Mesendoderm (in vitro differentiated cells): ENCODE measurements at regions not wholly inside any gene's neighbourhood (a gene's known extent, or its start where the extent isn't known, plus 50 kb on each side); places are given as distances from the start of the nearest gene placed in this dataset.

Source experiments
- DNase-seq: peaks from one replicate; pipeline ENCODE4 v3.0.0; 2013
- H2AK5ac ChIP-seq: 2 replicates; pipeline ENCODE4 v1.6.1; 2013; ENCODE audit warnings: low read length, inconsistent platforms
- H2BK120ac ChIP-seq: 2 replicates; pipeline ENCODE4 v1.6.1; 2013; ENCODE audit warnings: low read depth, mild to moderate bottlenecking, low read length, moderate library complexity, mixed read lengths
- H2BK15ac ChIP-seq: replicated peaks from 2 replicates; pipeline ENCODE4 v1.6.1; 2013; ENCODE audit warnings: low read depth, mild to moderate bottlenecking, moderate library complexity
- H2BK5ac ChIP-seq: 2 replicates; pipeline ENCODE4 v1.6.1; 2013; ENCODE audit warnings: low read length, inconsistent platforms
- H3K18ac ChIP-seq: 2 replicates; pipeline ENCODE4 v1.6.1; 2013; ENCODE audit warnings: mild to moderate bottlenecking, low read length, mixed read lengths
- H3K23ac ChIP-seq: one replicate; pipeline ENCODE4 v1.6.1; 2013; ENCODE audit warnings: low read length
- H3K27ac ChIP-seq: 2 replicates; pipeline ENCODE4 v1.5.1; 2013; ENCODE audit warnings: low read depth, mild to moderate bottlenecking, inconsistent platforms, low read length, moderate library complexity
- H3K27me3 ChIP-seq: 2 replicates; pipeline ENCODE4 v1.6.1; 2013; ENCODE audit warnings: low read length, control low read depth, mild to moderate bottlenecking, inconsistent platforms; ENCODE audit not compliant: insufficient read depth, poor library complexity
- H3K36me3 ChIP-seq: 2 replicates; pipeline ENCODE4 v1.6.1; 2013; ENCODE audit warnings: low read length, inconsistent platforms; ENCODE audit not compliant: control insufficient read depth, insufficient read depth
- H3K4ac ChIP-seq: one replicate; pipeline ENCODE4 v1.6.1; 2013; ENCODE audit warnings: low read depth, mild to moderate bottlenecking, low read length, moderate library complexity
- H3K4me1 ChIP-seq: 2 replicates; pipeline ENCODE4 v1.6.1; 2013; ENCODE audit warnings: low read depth, low read length, inconsistent platforms; ENCODE audit not compliant: control insufficient read depth
- H3K4me2 ChIP-seq: 2 replicates; pipeline ENCODE4 v1.6.1; 2013; ENCODE audit warnings: low read length
- H3K4me3 ChIP-seq: 2 replicates; pipeline ENCODE4 v1.5.1; 2013; ENCODE audit warnings: mild to moderate bottlenecking, low read length
- H3K56ac ChIP-seq: one replicate; pipeline ENCODE4 v1.6.1; 2013; ENCODE audit warnings: low read length
- H3K79me1 ChIP-seq: 2 replicates; pipeline ENCODE4 v1.6.1; 2013; ENCODE audit warnings: low read length, inconsistent platforms
- H3K79me2 ChIP-seq: 2 replicates; pipeline ENCODE4 v1.6.1; 2013; ENCODE audit warnings: mild to moderate bottlenecking, low read length; ENCODE audit not compliant: control insufficient read depth, insufficient read depth
- H3K9ac ChIP-seq: 2 replicates; pipeline ENCODE4 v1.6.1; 2013; ENCODE audit warnings: low read length, inconsistent platforms
- H4K5ac ChIP-seq: one replicate; pipeline ENCODE4 v1.6.1; 2013; ENCODE audit warnings: low read length
- H4K8ac ChIP-seq: one replicate; pipeline ENCODE4 v1.6.1; 2013; ENCODE audit warnings: low read depth, mild to moderate bottlenecking, control low read depth, low read length, moderate library complexity
- WGBS: extraction: QIAGEN DNeasy Blood & Tissue Kit; methylation state at CpG from one replicate; pipeline ENCODE4 v1.1.7; 2013; ENCODE audit warnings: low lambda C conversion rate, missing lambda C conversion rate; ENCODE audit not compliant: insufficient coverage; ENCODE audit errors: extremely low coverage; 5-methylcytosine and 5-hydroxymethylcytosine counted together

DNA sequence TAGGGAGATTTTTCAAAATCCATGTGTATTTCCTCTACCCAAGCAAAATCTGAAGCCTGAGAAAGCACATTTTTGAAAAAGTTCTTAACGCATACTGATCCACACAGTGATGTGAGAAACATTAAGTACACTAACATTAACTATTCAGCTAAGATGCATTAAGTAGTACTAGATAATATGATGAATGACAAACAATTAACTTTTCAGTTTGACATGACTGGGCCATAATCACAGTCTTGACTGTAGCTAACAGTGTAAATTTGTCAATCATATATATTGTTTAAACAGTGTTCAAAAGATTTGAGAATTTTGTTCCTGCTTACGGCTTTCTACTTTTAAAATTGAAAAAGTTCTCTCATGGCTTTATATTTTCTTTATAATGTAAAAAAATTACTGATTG lies 72.0 kb downstream of the CNTN3 start:
- Histone ChIP-seq H3K79me2 (no peaks in the 10 kb centered on the region), H2BK15ac (no peak overlapping the region), H3K36me3 (no peaks in the 10 kb centered on the region), H3K4ac (no peak overlapping the region), H2BK120ac (no peak overlapping the region), H3K9ac (no peak overlapping the region), H3K4me1 (no peaks in the 10 kb centered on the region), H3K18ac (no peak overlapping the region), H3K79me1 (no peaks in the 10 kb centered on the region), H4K8ac (no peak overlapping the region), H3K27me3 (no peaks in the 10 kb centered on the region), H2BK5ac (no peak overlapping the region), H3K23ac (no peak overlapping the region), H4K5ac (no peak overlapping the region), H3K27ac (no peak overlapping the region), H2AK5ac (no peak overlapping the region), H3K4me2 (no peak overlapping the region), H3K56ac (no peak overlapping the region), H3K4me3 (no peak overlapping the region)
- no CpG with 5 or more reads among the region's 2 CpGs for WGBS
- no peak for DNase-seq

DNA sequence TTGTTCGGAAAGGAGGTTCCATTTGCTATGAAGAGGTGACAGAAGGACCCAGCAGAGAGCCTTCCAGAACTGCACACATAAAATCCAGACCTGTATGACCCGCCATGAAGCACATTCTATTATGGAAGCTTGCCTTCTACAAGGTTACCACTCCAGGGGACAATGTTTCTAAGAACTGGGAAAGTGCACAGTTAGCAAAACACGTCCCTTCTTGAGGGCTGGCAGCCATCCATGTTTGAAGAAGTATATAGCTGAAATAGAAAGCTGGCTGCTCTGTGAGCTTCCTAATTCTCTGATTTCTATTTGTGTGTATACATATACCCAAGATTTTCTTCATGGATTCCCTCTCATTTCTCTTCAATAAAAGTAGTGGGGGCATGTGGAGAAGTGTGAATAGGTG lies 74.6 kb downstream of the CNTN3 start:
- Histone ChIP-seq H4K8ac (no peak overlapping the region), H2BK5ac (no peak overlapping the region), H3K27me3 (no peaks in the 10 kb centered on the region), H3K18ac (no peak overlapping the region), H3K27ac (no peak overlapping the region), H4K5ac (no peak overlapping the region), H3K4ac (no peak overlapping the region), H3K4me3 (no peak overlapping the region), H2BK15ac (no peak overlapping the region), H3K79me1 (no peaks in the 10 kb centered on the region), H3K4me1 (no peaks in the 10 kb centered on the region), H3K9ac (no peak overlapping the region), H2AK5ac (no peak overlapping the region), H3K56ac (no peak overlapping the region), H3K36me3 (no peaks in the 10 kb centered on the region), H3K4me2 (no peak overlapping the region), H3K23ac (no peak overlapping the region), H2BK120ac (no peak overlapping the region), H3K79me2 (no peaks in the 10 kb centered on the region)
- no peak for DNase-seq
- WGBS = no CpG with 5 or more reads among the region's 3 CpGs

DNA sequence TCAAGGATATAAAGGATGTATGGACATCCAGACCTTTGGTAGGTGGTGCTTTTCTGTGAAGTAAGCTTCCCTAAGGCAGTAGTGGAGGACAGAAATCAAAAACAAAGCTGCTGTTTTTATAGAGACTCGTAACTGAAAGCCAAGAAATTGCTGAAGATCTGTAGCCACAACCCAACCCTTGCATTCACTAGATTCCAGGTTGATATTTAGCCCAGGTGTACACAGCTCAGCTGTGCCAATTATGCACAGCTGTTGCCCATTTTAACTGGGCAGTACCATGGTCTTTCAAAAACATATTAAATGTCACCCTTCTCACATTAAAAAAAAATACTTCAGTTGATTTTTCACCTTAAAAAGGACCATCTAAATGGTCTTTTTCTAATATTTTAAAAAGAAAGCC lies 75.8 kb downstream of the CNTN3 start:
- Histone ChIP-seq H3K27ac (no peak overlapping the region), H2BK120ac (no peak overlapping the region), H3K4me2 (no peak overlapping the region), H3K79me1 (no peaks in the 10 kb centered on the region), H3K23ac (no peak overlapping the region), H3K4me1 (no peaks in the 10 kb centered on the region), H4K5ac (no peak overlapping the region), H3K56ac (no peak overlapping the region), H3K18ac (no peak overlapping the region), H3K36me3 (no peaks in the 10 kb centered on the region), H4K8ac (no peak overlapping the region), H3K79me2 (no peaks in the 10 kb centered on the region), H2BK5ac (no peak overlapping the region), H3K27me3 (no peaks in the 10 kb centered on the region), H2AK5ac (no peak overlapping the region), H3K4me3 (no peak overlapping the region), H2BK15ac (no peak overlapping the region), H3K4ac (no peak overlapping the region), H3K9ac (no peak overlapping the region)
- no peak for DNase-seq
- no CpG with 5 or more reads among the region's 1 CpG for WGBS

DNA sequence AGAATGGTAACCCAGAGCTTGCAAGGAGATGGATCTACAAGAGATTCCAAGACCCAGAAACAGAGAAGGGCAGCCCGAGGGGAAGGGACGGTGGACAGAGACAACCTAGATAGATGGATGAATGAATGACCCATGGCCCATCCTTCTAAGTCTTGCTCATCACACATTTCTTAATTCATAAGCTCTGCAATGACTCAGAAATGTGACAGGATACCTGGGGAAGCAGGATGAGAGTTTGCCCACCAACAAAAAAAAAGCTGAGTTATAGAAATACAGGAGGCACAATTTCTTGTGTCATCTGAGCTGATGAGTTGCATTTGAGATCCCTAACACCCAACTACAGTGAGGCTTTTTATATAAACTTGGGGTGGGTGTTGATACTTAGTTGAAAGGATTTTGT lies 76.6 kb downstream of the CNTN3 start:
- Histone ChIP-seq H3K79me1 (no peaks in the 10 kb centered on the region), H3K27ac (no peak overlapping the region), H3K23ac (no peak overlapping the region), H3K79me2 (no peaks in the 10 kb centered on the region), H4K8ac (no peak overlapping the region), H3K4me1 (no peaks in the 10 kb centered on the region), H2BK5ac (no peak overlapping the region), H2BK15ac (no peak overlapping the region), H3K4me2 (no peak overlapping the region), H3K4me3 (no peak overlapping the region), H3K9ac (no peak overlapping the region), H3K18ac (no peak overlapping the region), H2BK120ac (no peak overlapping the region), H4K5ac (no peak overlapping the region), H3K36me3 (no peaks in the 10 kb centered on the region), H3K56ac (no peak overlapping the region), H2AK5ac (no peak overlapping the region), H3K27me3 (no peaks in the 10 kb centered on the region), H3K4ac (no peak overlapping the region)
- WGBS = no CpG with 5 or more reads among the region's 2 CpGs
- DNase-seq = no peak

DNA sequence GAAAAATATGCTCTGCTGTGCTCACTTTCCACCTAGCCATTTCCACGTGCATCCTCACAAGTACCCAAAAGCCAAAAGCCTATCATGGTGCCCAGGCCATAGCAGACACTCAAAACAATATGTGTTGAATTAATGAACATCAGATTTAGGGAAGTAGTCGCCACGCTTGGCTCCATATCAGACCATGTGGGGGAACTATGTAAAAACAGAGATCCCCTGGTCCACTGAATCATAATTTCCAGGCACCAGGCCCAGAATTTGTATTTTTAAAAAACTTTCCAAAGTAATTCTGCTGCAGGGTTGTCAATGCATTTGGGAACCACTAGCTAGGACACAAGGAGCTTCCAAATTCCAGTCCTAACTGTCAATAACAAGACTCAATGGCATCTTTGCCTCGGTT lies 77.3 kb downstream of the CNTN3 start:
- H3K4me3 ChIP-seq = no peak overlapping the region

DNA sequence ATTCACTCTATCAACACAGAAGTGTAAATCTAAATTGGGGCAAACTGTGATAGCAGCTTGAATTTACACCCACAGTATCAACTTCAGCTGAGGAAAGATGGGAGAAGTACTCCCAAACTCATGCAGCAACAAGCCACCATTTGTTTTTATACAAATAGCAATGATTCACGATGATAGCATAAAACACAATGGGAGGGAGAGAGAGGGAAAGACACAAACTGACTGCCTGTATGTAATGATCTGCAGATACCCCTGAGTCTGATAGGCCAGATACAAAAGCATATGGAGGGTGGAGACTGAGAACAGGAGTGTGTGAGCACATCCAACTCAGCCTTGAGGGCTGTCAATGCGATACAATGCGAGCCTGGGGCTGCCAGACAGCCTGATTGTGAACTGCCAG lies 79.2 kb downstream of the CNTN3 start:
- Histone ChIP-seq H3K79me2 (no peaks in the 10 kb centered on the region), H3K56ac (no peak overlapping the region), H2BK120ac (no peak overlapping the region), H3K18ac (no peak overlapping the region), H3K4ac (no peak overlapping the region), H3K9ac (no peak overlapping the region), H3K4me3 (no peak overlapping the region), H4K8ac (no peak overlapping the region), H3K36me3 (no peaks in the 10 kb centered on the region), H3K27me3 (no peaks in the 10 kb centered on the region), H2BK5ac (no peak overlapping the region), H3K79me1 (no peaks in the 10 kb centered on the region), H3K27ac (no peak overlapping the region), H3K4me2 (no peak overlapping the region), H2AK5ac (no peak overlapping the region), H2BK15ac (no peak overlapping the region), H3K4me1 (no peaks in the 10 kb centered on the region), H3K23ac (no peak overlapping the region), H4K5ac (no peak overlapping the region)
- WGBS = no CpG with 5 or more reads among the region's 3 CpGs
- peak; percentile 70 for DNase-seq

More for the DNA sequence above, 77.3 kb downstream of the CNTN3 start:
- Histone ChIP-seq H3K4me1 (no peaks in the 10 kb centered on the region), H3K27ac (no peak overlapping the region), H3K27me3 (no peaks in the 10 kb centered on the region), H3K36me3 (no peaks in the 10 kb centered on the region), H2AK5ac (no peak overlapping the region), H3K18ac (no peak overlapping the region), H3K79me1 (no peaks in the 10 kb centered on the region), H4K8ac (no peak overlapping the region), H2BK5ac (no peak overlapping the region), H3K9ac (no peak overlapping the region), H3K79me2 (no peaks in the 10 kb centered on the region), H3K23ac (no peak overlapping the region), H3K4me2 (no peak overlapping the region), H4K5ac (no peak overlapping the region), H2BK120ac (no peak overlapping the region), H3K56ac (no peak overlapping the region), H2BK15ac (peak overlapping the region; percentile 25), H3K4ac (no peak overlapping the region)
- DNase-seq = no peak
- no CpG with 5 or more reads among the region's 4 CpGs for WGBS
